ENCODE measurements at regions not wholly inside any gene's neighbourhood (a gene's known extent, or its start where the extent isn't known, plus 50 kb on each side); places are given as distances from the start of the nearest gene placed in this dataset.

GRCh38 chr2:12949406-12949805, 232.7 kb downstream of the TRIB2 start:
- no peak overlapping the region for H3K4me3 ChIP-seq (ENCODE audit: low read depth, low read length)
- in situ Hi-C loops (cut with HindIII; ENCODE audit: low sequenced_read_pairs): no loop called here
- no peak for TF ChIP-seq CTCF (IDR thresholded peaks at IDR 0.05; ENCODE audit: low read depth, low read length)
- DNase-seq (ENCODE audit: low read depth, low spot score): no peak

- in situ Hi-C loops (cut with HindIII; ENCODE audit: low sequenced_read_pairs): no loop called here
- DNase-seq (ENCODE audit: low read depth, low spot score): no peak
Measured at GRCh38 chr2:12950174-12950573, 233.4 kb downstream of the TRIB2 start.

GRCh38 chr2:12950957-12951656, 234.4 kb downstream of the TRIB2 start:
- peak; percentile 67 for DNase-seq (ENCODE audit: low read depth, low spot score)
- no peak for TF ChIP-seq CTCF (IDR thresholded peaks at IDR 0.05; ENCODE audit: low read depth, low read length)
- no peak overlapping the region for H3K4me3 ChIP-seq (ENCODE audit: low read depth, low read length)
- in situ Hi-C loops (cut with HindIII; ENCODE audit: low sequenced_read_pairs): no loop called here

More at GRCh38 chr2:12950174-12950573, 233.4 kb downstream of the TRIB2 start:
- no peak overlapping the region for H3K4me3 ChIP-seq (ENCODE audit: low read depth, low read length)
- TF ChIP-seq CTCF (IDR thresholded peaks at IDR 0.05; ENCODE audit: low read depth, low read length): no peak

- in situ Hi-C loops (cut with HindIII; ENCODE audit: low sequenced_read_pairs): no loop called here
- DNase-seq (ENCODE audit: low read depth, low spot score): no peak
- TF ChIP-seq CTCF (IDR thresholded peaks at IDR 0.05; ENCODE audit: low read depth, low read length): no peak
- no peak overlapping the region for H3K4me3 ChIP-seq (ENCODE audit: low read depth, low read length)
Measured at GRCh38 chr2:12951657-12951973, 234.9 kb downstream of the TRIB2 start.

GRCh38 chr2:12953596-12953995, 236.9 kb downstream of the TRIB2 start:
- in situ Hi-C loops (cut with HindIII; ENCODE audit: low sequenced_read_pairs): no loop called here
- TF ChIP-seq CTCF (IDR thresholded peaks at IDR 0.05; ENCODE audit: low read depth, low read length): no peak
- DNase-seq (ENCODE audit: low read depth, low spot score): no peak
- no peak overlapping the region for H3K4me3 ChIP-seq (ENCODE audit: low read depth, low read length)

- in situ Hi-C loops (cut with HindIII; ENCODE audit: low sequenced_read_pairs): no loop called here
- H3K4me3 ChIP-seq (ENCODE audit: low read depth, low read length): no peak overlapping the region
- DNase-seq (ENCODE audit: low read depth, low spot score): no peak
- TF ChIP-seq CTCF (IDR thresholded peaks at IDR 0.05; ENCODE audit: low read depth, low read length): no peak
Measured at GRCh38 chr2:12955864-12956263, 239.1 kb downstream of the TRIB2 start.

Measured in astrocyte of the spinal cord (primary cell).